Smooth muscle cell (in vitro differentiated cells): ENCODE measurements at regions not wholly inside any gene's neighbourhood (a gene's known extent, or its start where the extent isn't known, plus 50 kb on each side); places are given as distances from the start of the nearest gene placed in this dataset.

ENCODE experiments used
- DNase-seq: peaks from one replicate; lab custom pipeline; 2025; ENCODE audit not compliant: unreplicated experiment; lab: John Stamatoyannopoulos, UW
- H2AFZ ChIP-seq: fragments of 200-600 bp; sonication (generic); 2 replicates; pipeline ENCODE4 v1.6.0; 2016; ENCODE audit warnings: antibody characterized with exemption, low read depth, mild to moderate bottlenecking
- H3F3A ChIP-seq: fragments of 200-600 bp; sonication (generic); 2 replicates; pipeline ENCODE4 v1.6.0; 2017; ENCODE audit warnings: antibody characterized with exemption, low read depth
- H3K27ac ChIP-seq: fragments of 200-600 bp; sonication (generic); 2 replicates; pipeline ENCODE4 v1.5.1; 2016; ENCODE audit warnings: low read depth, mild to moderate bottlenecking
- H3K27me3 ChIP-seq: fragments of 200-600 bp; sonication (generic); 2 replicates; pipeline ENCODE4 v1.6.1; 2016; ENCODE audit warnings: low read depth, mild to moderate bottlenecking
- H3K36me3 ChIP-seq: fragments of 200-600 bp; sonication (generic); 2 replicates; pipeline ENCODE4 v1.5.1; 2016; ENCODE audit warnings: low read depth
- H3K4me1 ChIP-seq: fragments of 200-600 bp; sonication (generic); 2 replicates; pipeline ENCODE4 v1.5.1; 2016; ENCODE audit warnings: low read depth
- H3K4me2 ChIP-seq: fragments of 200-600 bp; sonication (generic); 2 replicates; pipeline ENCODE4 v1.6.0; 2016; ENCODE audit warnings: mild to moderate bottlenecking
- H3K4me3 ChIP-seq: fragments of 200-600 bp; sonication (generic); 2 replicates; pipeline ENCODE4 v1.5.1; 2016; ENCODE audit warnings: mild to moderate bottlenecking
- H3K79me2 ChIP-seq: fragments of 200-600 bp; sonication (generic); 2 replicates; pipeline ENCODE4 v1.6.0; 2016; ENCODE audit warnings: low read depth, mild to moderate bottlenecking
- H3K9ac ChIP-seq: fragments of 200-600 bp; sonication (generic); 2 replicates; pipeline ENCODE4 v1.6.0; 2016; ENCODE audit warnings: low read depth
- H3K9me3 ChIP-seq: fragments of 200-600 bp; sonication (generic); replicated peaks from 2 replicates; pipeline ENCODE4 v1.5.1; 2016; ENCODE audit warnings: low read depth
- H4K20me1 ChIP-seq: fragments of 200-600 bp; sonication (generic); 2 replicates; pipeline ENCODE4 v1.6.0; 2016; ENCODE audit warnings: low read depth
- CTCF ChIP-seq: fragments of 200-600 bp; sonication (generic); IDR thresholded peaks from 2 replicates; pipeline ENCODE4 v1.5.1; 2017; ENCODE audit warnings: borderline replicate concordance, mild to moderate bottlenecking, antibody characterized with exemption; ENCODE audit not compliant: insufficient read depth, poor library complexity, severe bottlenecking
- WGBS: methylation state at CpG from one replicate; pipeline ENCODE4 v1.1.7; 2016; ENCODE audit warnings: low lambda C conversion rate; 5-methylcytosine and 5-hydroxymethylcytosine counted together

GRCh38 chr12:71356569-71356968 lies 83.0 kb upstream of the LGR5 start:
- H3K4me2 ChIP-seq, result no peak overlapping the region
- H3F3A ChIP-seq, result no peaks in the 10 kb centered on the region
- H3K9ac ChIP-seq, result no peak overlapping the region
- H3K27ac ChIP-seq, result no peak overlapping the region
- H3K4me3 ChIP-seq, result no peak overlapping the region
- WGBS, result 15% methylated on average over 1 of the region's 1 CpG
- no peaks in the 10 kb centered on the region for H3K27me3 ChIP-seq
- DNase-seq, result no peak
- no peaks in the 10 kb centered on the region for H3K79me2 ChIP-seq
- peaks cover 6% of the 10 kb centered on the region for H3K9me3 ChIP-seq
- no peaks in the 10 kb centered on the region for H3K36me3 ChIP-seq
- no peak for TF ChIP-seq CTCF
- H2AFZ ChIP-seq, result no peak overlapping the region
- H4K20me1 ChIP-seq, result no peaks in the 10 kb centered on the region
- H3K4me1 ChIP-seq, result no peaks in the 10 kb centered on the region

DNA sequence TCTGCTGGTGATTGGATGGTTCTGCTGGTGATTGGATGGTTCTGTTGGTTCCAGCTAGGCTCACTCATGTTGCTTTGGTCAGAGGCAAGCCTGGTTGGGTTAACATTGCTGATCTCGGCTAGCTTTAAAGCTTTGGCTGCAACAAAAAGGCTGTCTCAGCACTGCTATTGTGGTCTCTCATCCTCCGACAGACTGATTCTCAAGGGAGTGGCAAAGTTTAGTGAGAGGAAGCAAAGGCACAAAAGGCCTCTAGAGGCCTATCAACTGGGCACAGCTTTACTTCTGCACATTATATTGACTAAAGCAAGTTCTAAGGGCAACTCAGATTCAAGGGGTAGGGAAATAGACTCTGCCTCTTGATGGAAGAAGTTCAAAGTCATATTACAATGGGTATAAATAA lies 84.7 kb upstream of the LGR5 start:
- Histone ChIP-seq H2AFZ (no peak overlapping the region), H3K79me2 (no peaks in the 10 kb centered on the region), H3K36me3 (no peaks in the 10 kb centered on the region), H3K4me2 (no peak overlapping the region), H3K9ac (no peak overlapping the region), H4K20me1 (no peaks in the 10 kb centered on the region), H3K27me3 (no peaks in the 10 kb centered on the region), H3F3A (no peaks in the 10 kb centered on the region), H3K4me3 (no peak overlapping the region), H3K9me3 (peaks cover under 1% of the 10 kb centered on the region), H3K27ac (no peak overlapping the region), H3K4me1 (no peaks in the 10 kb centered on the region)
- TF ChIP-seq CTCF, result no peak
- WGBS, result 57% methylated on average over 2 of the region's 2 CpGs
- no peak for DNase-seq

DNA sequence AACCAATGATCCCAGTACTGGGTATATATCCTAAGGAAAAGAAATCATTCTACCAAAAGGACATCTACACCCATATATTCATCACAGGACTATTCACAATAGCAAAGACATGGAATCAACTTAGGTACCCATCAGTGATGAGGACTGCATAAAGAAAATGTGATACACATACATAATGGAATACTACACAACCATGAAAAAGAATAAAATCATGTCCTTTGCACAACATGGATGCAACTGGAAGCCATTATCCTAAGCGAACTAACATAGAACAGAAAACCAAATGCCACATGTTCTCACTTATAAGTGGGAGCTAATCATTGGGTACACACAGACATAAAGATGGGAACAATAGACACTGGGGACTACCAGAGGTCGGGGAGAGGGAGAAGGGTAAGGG lies 86.0 kb upstream of the LGR5 start:
- Histone ChIP-seq H4K20me1 (no peaks in the 10 kb centered on the region), H2AFZ (no peak overlapping the region), H3K9ac (no peak overlapping the region), H3K4me1 (no peaks in the 10 kb centered on the region), H3K4me3 (no peak overlapping the region), H3K79me2 (no peaks in the 10 kb centered on the region), H3K4me2 (no peak overlapping the region), H3F3A (no peaks in the 10 kb centered on the region), H3K27ac (no peak overlapping the region), H3K27me3 (no peaks in the 10 kb centered on the region), H3K36me3 (no peaks in the 10 kb centered on the region), H3K9me3 (no peaks in the 10 kb centered on the region)
- WGBS, result 86% methylated on average over 2 of the region's 2 CpGs
- TF ChIP-seq CTCF, result no peak
- DNase-seq, result no peak

- TF ChIP-seq CTCF, result no peak
- no peaks in the 10 kb centered on the region for H3K9me3 ChIP-seq
- H3K4me1 ChIP-seq, result no peaks in the 10 kb centered on the region
- no peaks in the 10 kb centered on the region for H3K27me3 ChIP-seq
- no peaks in the 10 kb centered on the region for H3K36me3 ChIP-seq
- H3K9ac ChIP-seq, result no peak overlapping the region
- no peak overlapping the region for H2AFZ ChIP-seq
- no peak overlapping the region for H3K27ac ChIP-seq
- H3K4me3 ChIP-seq, result no peak overlapping the region
- DNase-seq, result no peak
- H3K79me2 ChIP-seq, result no peaks in the 10 kb centered on the region
- no peaks in the 10 kb centered on the region for H3F3A ChIP-seq
- no peak overlapping the region for H3K4me2 ChIP-seq
- no peaks in the 10 kb centered on the region for H4K20me1 ChIP-seq
- 92% methylated on average over 2 of the region's 2 CpGs for WGBS
Measured at GRCh38 chr12:71349950-71350349, 89.6 kb upstream of the LGR5 start.
